Testis (tissue), 2 donors: ENCODE measurements at regions not wholly inside any gene's neighbourhood (a gene's known extent, or its start where the extent isn't known, plus 50 kb on each side); places are given as distances from the start of the nearest gene placed in this dataset.

Experiments
- CTCF ChIP-seq, 3 experiments: fragments of 450-650 bp in 2 of 3; fragments of 200-600 bp in 1 of 3; sonication (generic) in 1 of 3; IDR thresholded peaks; one replicate each; pipeline ENCODE4 v1.5.1; 2016 to 2019; ENCODE audit warnings: antibody characterized with exemption in 3 of 3, mild to moderate bottlenecking in 2 of 3, moderate library complexity in 1 of 3
- POLR2A ChIP-seq: fragments of 450-650 bp; IDR thresholded peaks from one replicate; pipeline ENCODE4 v1.6.1; 2017; ENCODE audit warnings: antibody characterized with exemption, mild to moderate bottlenecking, moderate library complexity

GRCh38 chr3:146953511-146953981, 348.4 kb upstream of the PLSCR5 start:
- TF ChIP-seq CTCF (IDR thresholded peaks at IDR 0.05) (no peak), POLR2A (no peak)
